ENCODE measurements at regions not wholly inside any gene's neighbourhood (a gene's known extent, or its start where the extent isn't known, plus 50 kb on each side); places are given as distances from the start of the nearest gene placed in this dataset.

- H2AFZ ChIP-seq (ENCODE audit: low read depth, low read length, severe bottlenecking), result no peak overlapping the region
- H3K79me2 ChIP-seq (ENCODE audit: insufficient read depth, low read length), result no peaks in the 10 kb centered on the region
- no peaks in the 10 kb centered on the region for H3K27me3 ChIP-seq (ENCODE audit: low read length)
- no peak overlapping the region for H3K27ac ChIP-seq (ENCODE audit: low read depth, low read length)
- H3K4me3 ChIP-seq (ENCODE audit: insufficient read depth, low read length, poor library complexity, severe bottlenecking), result no peak overlapping the region
- TF ChIP-seq EZH2phosphoT487 (conservative IDR thresholded peaks at IDR 0.05; ENCODE audit: low read length) (no peak), CTCF (IDR thresholded peaks at IDR 0.05; ENCODE audit: insufficient read depth, low read length, poor library complexity, severe bottlenecking) (no peak)
- H3K4me2 ChIP-seq (ENCODE audit: low read depth, low read length, poor library complexity, severe bottlenecking), result no peak overlapping the region
- no peaks in the 10 kb centered on the region for H3K36me3 ChIP-seq (ENCODE audit: low read length)
- H3K9ac ChIP-seq (ENCODE audit: low read length), result no peak overlapping the region
- no peaks in the 10 kb centered on the region for H3F3A ChIP-seq (ENCODE audit: insufficient read depth)
- H3K9me2 ChIP-seq (replicated peaks; ENCODE audit: insufficient read depth, low read length), result no peaks in the 10 kb centered on the region
- H4K20me1 ChIP-seq (ENCODE audit: low read depth, low read length), result no peaks in the 10 kb centered on the region
- H3K9me3 ChIP-seq (ENCODE audit: insufficient read depth, low read length), result no peaks in the 10 kb centered on the region
These were observed 56.8 kb upstream of the KLF12 start for GRCh38 chr13:74190999-74191398.

- H3F3A ChIP-seq (ENCODE audit: insufficient read depth), result no peaks in the 10 kb centered on the region
- H3K79me2 ChIP-seq (ENCODE audit: insufficient read depth, low read length), result no peaks in the 10 kb centered on the region
- no peak overlapping the region for H3K27ac ChIP-seq (ENCODE audit: low read depth, low read length)
- H3K4me2 ChIP-seq (ENCODE audit: low read depth, low read length, poor library complexity, severe bottlenecking), result no peak overlapping the region
- no peaks in the 10 kb centered on the region for H3K27me3 ChIP-seq (ENCODE audit: low read length)
- no peak overlapping the region for H3K9ac ChIP-seq (ENCODE audit: low read length)
- H3K9me2 ChIP-seq (replicated peaks; ENCODE audit: insufficient read depth, low read length), result no peaks in the 10 kb centered on the region
- TF ChIP-seq EZH2phosphoT487 (conservative IDR thresholded peaks at IDR 0.05; ENCODE audit: low read length) (no peak), CTCF (IDR thresholded peaks at IDR 0.05; ENCODE audit: insufficient read depth, low read length, poor library complexity, severe bottlenecking) (no peak)
- H2AFZ ChIP-seq (ENCODE audit: low read depth, low read length, severe bottlenecking), result no peak overlapping the region
- H4K20me1 ChIP-seq (ENCODE audit: low read depth, low read length), result no peaks in the 10 kb centered on the region
- no peaks in the 10 kb centered on the region for H3K9me3 ChIP-seq (ENCODE audit: insufficient read depth, low read length)
- H3K4me3 ChIP-seq (ENCODE audit: insufficient read depth, low read length, poor library complexity, severe bottlenecking), result no peak overlapping the region
- no peaks in the 10 kb centered on the region for H3K36me3 ChIP-seq (ENCODE audit: low read length)
These were observed 53.4 kb upstream of the KLF12 start for GRCh38 chr13:74187564-74187963.

GRCh38 chr13:74184283-74184682 lies 50.1 kb upstream of the KLF12 start:
- Histone ChIP-seq H4K20me1 (ENCODE audit: low read depth, low read length) (no peaks in the 10 kb centered on the region), H3K4me3 (ENCODE audit: insufficient read depth, low read length, poor library complexity, severe bottlenecking) (no peak overlapping the region)
- TF ChIP-seq EZH2phosphoT487 (conservative IDR thresholded peaks at IDR 0.05; ENCODE audit: low read length) (no peak), CTCF (IDR thresholded peaks at IDR 0.05; ENCODE audit: insufficient read depth, low read length, poor library complexity, severe bottlenecking) (no peak)

More at GRCh38 chr13:74184283-74184682, 50.1 kb upstream of the KLF12 start:
- Histone ChIP-seq H3F3A (ENCODE audit: insufficient read depth) (no peaks in the 10 kb centered on the region), H3K79me2 (ENCODE audit: insufficient read depth, low read length) (no peaks in the 10 kb centered on the region), H3K36me3 (ENCODE audit: low read length) (no peaks in the 10 kb centered on the region), H3K27me3 (ENCODE audit: low read length) (no peaks in the 10 kb centered on the region), H3K27ac (ENCODE audit: low read depth, low read length) (no peak overlapping the region), H3K9me3 (ENCODE audit: insufficient read depth, low read length) (no peaks in the 10 kb centered on the region), H3K9me2 (replicated peaks; ENCODE audit: insufficient read depth, low read length) (no peaks in the 10 kb centered on the region), H3K9ac (ENCODE audit: low read length) (no peak overlapping the region), H3K4me2 (ENCODE audit: low read depth, low read length, poor library complexity, severe bottlenecking) (no peak overlapping the region), H2AFZ (ENCODE audit: low read depth, low read length, severe bottlenecking) (no peak overlapping the region)

Data from SU-DHL-6 (cell line).